Mucosa of descending colon (tissue), 3 donors: ENCODE measurements at regions not wholly inside any gene's neighbourhood (a gene's known extent, or its start where the extent isn't known, plus 50 kb on each side); places are given as distances from the start of the nearest gene placed in this dataset.

Experiments used
- ATAC-seq: fragments of 200-7000 bp; cut with Tn5 transposase; one replicate; pipeline ENCODE4 v1.9.1; 2020; ENCODE audit warnings: mild to moderate bottlenecking, moderate library complexity
- DNase-seq, 3 donors: peaks; one replicate each; pipeline ENCODE4 v3.0.0-alpha.2; 2020
- H3K36me3 ChIP-seq: fragments of 200-600 bp; one replicate; pipeline ENCODE4 v1.8.0; 2021; ENCODE audit warnings: low read depth, mild to moderate bottlenecking
- H3K4me1 ChIP-seq: fragments of 200-600 bp; one replicate; pipeline ENCODE4 v1.8.0; 2021; ENCODE audit warnings: low read depth, mild to moderate bottlenecking
- H3K4me3 ChIP-seq: fragments of 200-600 bp; one replicate; pipeline ENCODE4 v1.8.0; 2021; ENCODE audit warnings: mild to moderate bottlenecking
- H3K9me3 ChIP-seq: fragments of 200-600 bp; one replicate; pipeline ENCODE4 v1.8.0; 2021; ENCODE audit warnings: mild to moderate bottlenecking
- intact Hi-C, 2 donors: fragments of 100-400 bp; cut with DNase I in 1 of 2; cut with micrococcal nuclease in 1 of 2; formaldehyde crosslinking; loops; one replicate each; pipeline versions ENCODE4 v1.11.0 to v1.11.1; 2022; cut with DNase I, micrococcal nuclease
- TF ChIP-seq, protein P1 (sequence below): fragments of 200-600 bp; IDR thresholded peaks from one replicate; pipeline ENCODE4 v1.8.0; 2022; ENCODE audit warnings: antibody characterized with exemption, mild to moderate bottlenecking
- donor health status: DM: no; HTN: no; CAD: no; lungs with moderate emphysema.
- donor health status: DM: no; HTN: no; CAD: no.
- donor health status: DM: no; HTN: yes; CAD: no.

DNA sequence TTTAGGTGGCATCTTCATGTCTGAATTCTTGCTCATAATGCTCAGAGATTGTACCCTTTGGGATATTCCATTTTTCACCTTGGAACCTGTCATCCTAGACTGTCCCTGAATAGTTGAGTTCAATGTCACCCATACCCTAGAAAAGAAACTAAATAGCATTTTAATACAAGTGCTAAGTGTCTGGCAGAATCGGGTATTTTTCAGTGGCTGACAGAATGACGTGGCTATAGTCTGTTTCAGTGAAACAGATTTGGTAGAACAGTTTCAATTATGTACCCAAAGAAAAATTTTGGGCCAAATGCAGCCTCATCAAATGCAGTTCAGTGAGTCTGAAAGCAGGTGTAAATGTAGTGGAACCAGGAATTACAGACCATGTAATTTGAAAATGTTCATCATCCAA lies 1041.2 kb downstream of the DTWD2 start:
- Histone ChIP-seq H3K4me1 (no peaks in the 10 kb centered on the region), H3K9me3 (no peaks in the 10 kb centered on the region), H3K4me3 (no peak overlapping the region), H3K36me3 (no peaks in the 10 kb centered on the region)
- intact Hi-C loops: no loop called here
- ATAC-seq (no peak), DNase-seq (no peak)
- TF ChIP-seq, protein P1, sequence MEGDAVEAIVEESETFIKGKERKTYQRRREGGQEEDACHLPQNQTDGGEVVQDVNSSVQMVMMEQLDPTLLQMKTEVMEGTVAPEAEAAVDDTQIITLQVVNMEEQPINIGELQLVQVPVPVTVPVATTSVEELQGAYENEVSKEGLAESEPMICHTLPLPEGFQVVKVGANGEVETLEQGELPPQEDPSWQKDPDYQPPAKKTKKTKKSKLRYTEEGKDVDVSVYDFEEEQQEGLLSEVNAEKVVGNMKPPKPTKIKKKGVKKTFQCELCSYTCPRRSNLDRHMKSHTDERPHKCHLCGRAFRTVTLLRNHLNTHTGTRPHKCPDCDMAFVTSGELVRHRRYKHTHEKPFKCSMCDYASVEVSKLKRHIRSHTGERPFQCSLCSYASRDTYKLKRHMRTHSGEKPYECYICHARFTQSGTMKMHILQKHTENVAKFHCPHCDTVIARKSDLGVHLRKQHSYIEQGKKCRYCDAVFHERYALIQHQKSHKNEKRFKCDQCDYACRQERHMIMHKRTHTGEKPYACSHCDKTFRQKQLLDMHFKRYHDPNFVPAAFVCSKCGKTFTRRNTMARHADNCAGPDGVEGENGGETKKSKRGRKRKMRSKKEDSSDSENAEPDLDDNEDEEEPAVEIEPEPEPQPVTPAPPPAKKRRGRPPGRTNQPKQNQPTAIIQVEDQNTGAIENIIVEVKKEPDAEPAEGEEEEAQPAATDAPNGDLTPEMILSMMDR: no peak

DNA sequence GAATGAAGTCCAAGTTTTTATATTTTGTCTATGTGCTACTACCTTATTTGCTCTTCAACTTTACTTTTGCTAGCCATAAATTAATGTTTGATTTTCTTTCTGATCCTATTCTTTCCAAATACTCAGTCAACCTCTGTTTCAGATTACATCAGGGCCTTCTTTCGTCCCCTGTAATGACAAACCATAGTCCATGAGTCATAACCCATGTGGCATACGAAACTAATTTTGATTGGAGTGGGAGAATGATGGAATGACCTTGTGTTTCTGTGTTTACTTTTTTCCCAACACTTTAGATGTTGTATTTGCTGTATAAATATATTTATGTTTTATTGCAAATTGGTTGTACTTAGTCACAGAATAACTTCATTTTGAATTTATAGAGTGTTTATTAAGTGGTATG lies 1043.1 kb downstream of the DTWD2 start:
- Histone ChIP-seq H3K36me3 (no peaks in the 10 kb centered on the region), H3K4me1 (no peaks in the 10 kb centered on the region), H3K4me3 (no peak overlapping the region), H3K9me3 (no peaks in the 10 kb centered on the region)
- TF ChIP-seq, protein P1: no peak
- ATAC-seq: no peak
- no peak for DNase-seq
- intact Hi-C loops: no loop called here

DNA sequence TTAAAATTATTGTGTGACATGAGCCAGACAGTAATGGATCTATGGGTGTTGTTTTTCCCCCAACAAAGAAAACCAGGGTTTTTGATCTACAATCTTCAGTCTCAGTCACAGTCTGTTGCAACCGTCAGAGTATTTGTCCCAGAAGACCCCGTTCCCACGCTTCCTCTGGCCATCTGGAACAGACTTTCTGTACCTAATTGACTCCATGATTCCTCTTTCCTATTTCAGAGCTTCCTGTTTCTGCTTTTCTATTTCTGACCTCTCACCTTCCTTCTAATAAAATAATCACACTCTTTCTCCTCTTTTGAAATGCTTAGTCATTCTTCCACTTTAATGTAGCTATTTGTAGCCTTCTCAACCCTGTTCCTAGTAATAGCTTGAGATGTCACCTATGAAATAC lies 1044.8 kb downstream of the DTWD2 start:
- intact Hi-C loops: no loop called here
- Histone ChIP-seq H3K9me3 (no peaks in the 10 kb centered on the region), H3K36me3 (no peaks in the 10 kb centered on the region), H3K4me1 (no peaks in the 10 kb centered on the region), H3K4me3 (no peak overlapping the region)
- DNase-seq (no peak), ATAC-seq (no peak)
- TF ChIP-seq, protein P1: no peak

DNA sequence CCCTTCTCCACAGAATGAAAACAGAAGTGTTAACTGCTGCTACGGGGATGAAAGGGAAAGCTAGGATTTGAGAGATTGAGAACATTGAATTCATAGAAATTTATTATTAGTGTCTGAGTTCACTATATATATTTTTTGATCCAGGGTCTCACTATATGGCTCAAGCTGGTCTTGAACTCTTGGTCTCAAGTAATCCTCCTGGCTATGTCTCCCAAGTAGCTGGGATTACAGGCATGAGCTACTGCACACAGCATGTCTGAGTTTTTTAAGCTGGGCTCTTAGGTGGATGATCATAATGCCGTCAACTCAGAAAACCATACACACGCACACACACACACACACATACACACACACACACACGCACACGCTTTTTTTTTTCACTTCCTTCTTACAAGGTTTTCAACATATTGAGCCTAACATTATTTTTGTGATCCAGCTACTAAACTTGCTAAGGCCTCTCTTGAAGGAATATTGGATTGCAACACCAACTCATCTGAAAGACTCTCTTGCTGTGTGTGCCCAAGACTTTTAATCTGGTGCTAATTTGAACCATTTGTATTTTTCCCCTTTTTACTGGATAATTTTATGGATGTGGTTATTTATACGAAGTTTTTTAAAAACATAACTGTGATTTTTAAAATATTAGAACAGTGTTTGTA lies 1045.4 kb downstream of the DTWD2 start:
- Histone ChIP-seq H3K4me1 (no peaks in the 10 kb centered on the region), H3K9me3 (no peaks in the 10 kb centered on the region), H3K4me3 (no peak overlapping the region), H3K36me3 (no peaks in the 10 kb centered on the region)
- intact Hi-C loops: no loop called here
- TF ChIP-seq, protein P1: no peak
- DNase-seq (no peak), ATAC-seq (no peak)

DNA sequence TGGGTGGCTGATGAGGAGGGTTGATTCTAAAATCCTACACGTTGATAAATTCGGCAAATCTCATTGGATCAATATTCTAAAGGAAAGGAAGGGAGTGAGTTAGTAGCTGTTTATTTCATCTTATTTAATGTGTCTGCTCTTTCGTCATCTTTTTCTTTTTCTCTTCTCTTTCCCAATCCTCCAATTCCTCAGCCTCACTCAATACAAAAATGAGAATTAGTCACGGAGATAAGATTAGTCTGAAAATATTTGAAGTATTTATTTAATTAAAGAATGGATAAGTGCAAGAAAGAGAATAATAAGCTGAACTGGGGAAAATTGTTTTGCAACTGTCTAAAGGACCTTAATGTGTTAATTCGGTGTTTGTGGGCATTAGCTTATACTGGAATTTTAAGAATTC lies 1095.1 kb downstream of the DTWD2 start:
- intact Hi-C loops: no loop called here
- no peak for ATAC-seq

More for the DNA sequence above, 1095.1 kb downstream of the DTWD2 start:
- TF ChIP-seq, protein P1: no peak
- Histone ChIP-seq H3K4me1 (no peaks in the 10 kb centered on the region), H3K4me3 (no peak overlapping the region), H3K9me3 (no peaks in the 10 kb centered on the region), H3K36me3 (no peaks in the 10 kb centered on the region)
- DNase-seq: no peak
